H9 (cell line): ENCODE measurements at regions not wholly inside any gene's neighbourhood (a gene's known extent, or its start where the extent isn't known, plus 50 kb on each side); places are given as distances from the start of the nearest gene placed in this dataset.

ENCODE experiments used
- DNase-seq: peaks from one replicate; pipeline ENCODE4 v3.0.0-alpha.2; 2017
- H2AFZ ChIP-seq: one replicate; pipeline ENCODE4 v1.6.1; 2013; ENCODE audit warnings: mild to moderate bottlenecking, low read length, control low read depth, moderate library complexity
- H2AK5ac ChIP-seq: 2 replicates; pipeline ENCODE4 v1.6.1; 2013; ENCODE audit warnings: low read length, control low read depth, mixed read lengths; ENCODE audit not compliant: insufficient read length
- H2BK120ac ChIP-seq: one replicate; pipeline ENCODE4 v1.6.1; 2013; ENCODE audit warnings: low read depth, mild to moderate bottlenecking, low read length, control low read depth, inconsistent platforms; ENCODE audit not compliant: poor library complexity, severe bottlenecking
- H2BK12ac ChIP-seq: 2 replicates; pipeline ENCODE4 v1.6.1; 2013; ENCODE audit warnings: low read length, control low read depth, mixed read lengths, low read depth; ENCODE audit not compliant: insufficient read length
- H2BK15ac ChIP-seq: 2 replicates; pipeline ENCODE4 v1.6.1; 2013; ENCODE audit warnings: low read depth, low read length, control low read depth
- H2BK20ac ChIP-seq: one replicate; pipeline ENCODE4 v1.6.1; 2013; ENCODE audit warnings: low read depth, mild to moderate bottlenecking, low read length, control low read depth, inconsistent platforms; ENCODE audit not compliant: poor library complexity, severe bottlenecking
- H2BK5ac ChIP-seq: 2 replicates; pipeline ENCODE4 v1.6.1; 2013; ENCODE audit warnings: low read length, control low read depth, mixed read lengths; ENCODE audit not compliant: insufficient read length
- H3K14ac ChIP-seq: 2 replicates; pipeline ENCODE4 v1.6.1; 2013; ENCODE audit warnings: low read length, control low read depth; ENCODE audit not compliant: insufficient read depth
- H3K18ac ChIP-seq: 2 replicates; pipeline ENCODE4 v1.6.1; 2013; ENCODE audit warnings: low read depth, mild to moderate bottlenecking, mixed read lengths, low read length, control low read depth; ENCODE audit not compliant: insufficient read length
- H3K23ac ChIP-seq: 2 replicates; pipeline ENCODE4 v1.6.1; 2013; ENCODE audit warnings: low read length, control low read depth, mixed read lengths, low read depth; ENCODE audit not compliant: insufficient read length
- H3K23me2 ChIP-seq: 2 replicates; pipeline ENCODE4 v1.6.1; 2013; ENCODE audit warnings: low read depth, mild to moderate bottlenecking, mixed read lengths, low read length, control low read depth; ENCODE audit not compliant: insufficient read length, poor library complexity, severe bottlenecking
- H3K27ac ChIP-seq: 2 replicates; pipeline ENCODE4 v1.5.1; 2013; ENCODE audit warnings: low read length, control low read depth, mixed read lengths, low read depth; ENCODE audit not compliant: insufficient read length
- H3K27me3 ChIP-seq: 2 replicates; pipeline ENCODE4 v1.6.1; 2013; ENCODE audit warnings: low read length, control low read depth, inconsistent platforms; ENCODE audit not compliant: insufficient read depth
- H3K4ac ChIP-seq: 2 replicates; pipeline ENCODE4 v1.6.1; 2013; ENCODE audit warnings: low read depth, mild to moderate bottlenecking, control low read depth, inconsistent platforms, low read length, moderate library complexity
- H3K4me1 ChIP-seq: 2 replicates; pipeline ENCODE4 v1.6.1; 2013; ENCODE audit warnings: low read length, control low read depth, inconsistent platforms; ENCODE audit not compliant: insufficient read depth
- H3K4me2 ChIP-seq: 2 replicates; pipeline ENCODE4 v1.6.1; 2013; ENCODE audit warnings: low read length, control low read depth, mixed read lengths; ENCODE audit not compliant: insufficient read length, insufficient read depth
- H3K56ac ChIP-seq: 2 replicates; pipeline ENCODE4 v1.6.1; 2013; ENCODE audit warnings: low read depth, mild to moderate bottlenecking, mixed read lengths, low read length, control low read depth; ENCODE audit not compliant: insufficient read length
- H3K79me1 ChIP-seq: 2 replicates; pipeline ENCODE4 v1.6.1; 2013; ENCODE audit warnings: low read depth, mild to moderate bottlenecking, moderate library complexity, low read length, control low read depth, inconsistent platforms; ENCODE audit not compliant: insufficient read depth, poor library complexity, severe bottlenecking
- H3K79me2 ChIP-seq: 2 replicates; pipeline ENCODE4 v1.6.1; 2013; ENCODE audit warnings: low read length, control low read depth, inconsistent platforms; ENCODE audit not compliant: insufficient read depth
- H3K9ac ChIP-seq: 2 replicates; pipeline ENCODE4 v1.6.1; 2013; ENCODE audit warnings: low read length, control low read depth, mixed read lengths; ENCODE audit not compliant: insufficient read length; ENCODE audit errors: extremely low read depth
- H3K9me3 ChIP-seq: one replicate; pipeline ENCODE4 v1.6.1; 2013; ENCODE audit warnings: low read depth, low read length, inconsistent platforms; ENCODE audit not compliant: control insufficient read depth
- H3T11ph ChIP-seq: one replicate; pipeline ENCODE4 v1.6.1; 2013; ENCODE audit warnings: mild to moderate bottlenecking, low read length, control low read depth, inconsistent platforms
- H4K20me1 ChIP-seq: one replicate; pipeline ENCODE4 v1.6.1; 2013; ENCODE audit not compliant: control insufficient read depth, insufficient read length, insufficient read depth
- H4K5ac ChIP-seq: 2 replicates; pipeline ENCODE4 v1.6.1; 2013; ENCODE audit warnings: low read depth, mild to moderate bottlenecking, mixed read lengths, low read length, control low read depth; ENCODE audit not compliant: insufficient read length
- H4K8ac ChIP-seq: replicated peaks from 2 replicates; pipeline ENCODE4 v1.6.1; 2013; ENCODE audit warnings: low read length, control low read depth, mixed read lengths, low read depth; ENCODE audit not compliant: insufficient read length
- H4K91ac ChIP-seq: 2 replicates; pipeline ENCODE4 v1.6.1; 2013; ENCODE audit warnings: low read depth, mild to moderate bottlenecking, moderate library complexity, mixed read lengths, low read length, control low read depth; ENCODE audit not compliant: insufficient read length
- H3K27ac Mint-ChIP-seq, 3 experiments: 2 replicates in 2 of 3; 3 replicates in 1 of 3; pipeline ENCODE4 v1.8.0; 2020 to 2021; ENCODE audit warnings: mixed read lengths in 3 of 3, mild to moderate bottlenecking in 1 of 3, moderate library complexity in 1 of 3
- H3K27me3 Mint-ChIP-seq: 2 replicates; pipeline ENCODE4 v1.8.0; 2021; ENCODE audit warnings: low read depth, mild to moderate bottlenecking, moderate library complexity, mixed read lengths
- H3K36me3 Mint-ChIP-seq, 3 experiments: 2 replicates in 2 of 3; 3 replicates in 1 of 3; pipeline ENCODE4 v1.8.0; 2020 to 2021; ENCODE audit warnings: low read depth in 3 of 3, mixed read lengths in 3 of 3; ENCODE audit not compliant: insufficient read depth in 1 of 3
- H3K4me1 Mint-ChIP-seq, 2 experiments: 2 replicates each; pipeline ENCODE4 v1.8.0; 2020; ENCODE audit warnings: mixed read lengths in 2 of 2
- H3K4me3 Mint-ChIP-seq, 2 experiments: 2 replicates in 1 of 2; 3 replicates in 1 of 2; pipeline ENCODE4 v1.8.0; 2020 to 2021; ENCODE audit warnings: mild to moderate bottlenecking in 2 of 2, mixed read lengths in 2 of 2, moderate library complexity in 1 of 2
- H3K9me3 Mint-ChIP-seq, 2 experiments: 2 replicates in 1 of 2; 3 replicates in 1 of 2; pipeline ENCODE4 v1.8.0; 2020; ENCODE audit warnings: mild to moderate bottlenecking in 2 of 2, mixed read lengths in 2 of 2, moderate library complexity in 1 of 2
- WGBS: extraction: QIAGEN DNeasy Blood & Tissue Kit; methylation state at CpG from one replicate; pipeline ENCODE4 v1.1.7; 2013; ENCODE audit warnings: missing lambda C conversion rate, low lambda C conversion rate, mixed read lengths; ENCODE audit not compliant: insufficient read length; ENCODE audit errors: extremely low coverage; 5-methylcytosine and 5-hydroxymethylcytosine counted together
- TF ChIP-seq, protein P1 (sequence below): fragments of 200-600 bp; sonication (generic); conservative IDR thresholded peaks from 3 replicates; pipeline ENCODE4 v1.8.0; 2021; ENCODE audit warnings: antibody characterized with exemption, mild to moderate bottlenecking

GRCh38 chr9:36489453-36489852, 83.2 kb upstream of the MELK start:
- Histone ChIP-seq H2AK5ac (no peak overlapping the region), H3T11ph (no peak overlapping the region), H3K27me3 (no peaks in the 10 kb centered on the region), H3K9me3 (no peaks in the 10 kb centered on the region), H3K14ac (no peak overlapping the region), H4K91ac (no peak overlapping the region), H2BK5ac (no peak overlapping the region), H4K5ac (no peak overlapping the region), H3K4me2 (peak overlapping the region; percentile 16), H3K56ac (no peak overlapping the region), H4K20me1 (no peaks in the 10 kb centered on the region), H3K4me1 (peaks cover 13% of the 10 kb centered on the region; the same call in 1 of the 2 replicates), H2AFZ (no peak overlapping the region), H3K79me2 (peaks cover 8% of the 10 kb centered on the region; the same call in 1 of the 2 replicates), H3K23me2 (peaks cover 13% of the 10 kb centered on the region), H3K27ac (no peak overlapping the region), H4K8ac (no peak overlapping the region), H3K18ac (no peak overlapping the region), H2BK20ac (no peak overlapping the region), H3K9ac (no peak overlapping the region), H2BK12ac (no peak overlapping the region), H3K79me1 (no peaks in the 10 kb centered on the region), H3K23ac (no peak overlapping the region), H2BK120ac (no peak overlapping the region), H3K4ac (no peak overlapping the region), H2BK15ac (no peak overlapping the region)
- H3K4me3 Mint-ChIP-seq: no peak overlapping the region; a peak in 1 of 5 replicates
- WGBS: no CpG with 5 or more reads among the region's 8 CpGs
- no peak for DNase-seq
- H3K27me3 Mint-ChIP-seq: no peaks in the 10 kb centered on the region
- H3K9me3 Mint-ChIP-seq: no peaks in the 10 kb centered on the region; a peak in 1 of 5 replicates
- H3K27ac Mint-ChIP-seq: peak overlapping the region in 1 of 3 experiments; percentile 55; a peak in 2 of 7 replicates
- peaks cover 42 to 53% of the 10 kb centered on the region in 2 experiments for H3K4me1 Mint-ChIP-seq
- H3K36me3 Mint-ChIP-seq: peaks cover 0 to 3% (median 3%) of the 10 kb centered on the region in 3 experiments; a peak in 6 of 7 replicates
- TF ChIP-seq, protein P1, sequence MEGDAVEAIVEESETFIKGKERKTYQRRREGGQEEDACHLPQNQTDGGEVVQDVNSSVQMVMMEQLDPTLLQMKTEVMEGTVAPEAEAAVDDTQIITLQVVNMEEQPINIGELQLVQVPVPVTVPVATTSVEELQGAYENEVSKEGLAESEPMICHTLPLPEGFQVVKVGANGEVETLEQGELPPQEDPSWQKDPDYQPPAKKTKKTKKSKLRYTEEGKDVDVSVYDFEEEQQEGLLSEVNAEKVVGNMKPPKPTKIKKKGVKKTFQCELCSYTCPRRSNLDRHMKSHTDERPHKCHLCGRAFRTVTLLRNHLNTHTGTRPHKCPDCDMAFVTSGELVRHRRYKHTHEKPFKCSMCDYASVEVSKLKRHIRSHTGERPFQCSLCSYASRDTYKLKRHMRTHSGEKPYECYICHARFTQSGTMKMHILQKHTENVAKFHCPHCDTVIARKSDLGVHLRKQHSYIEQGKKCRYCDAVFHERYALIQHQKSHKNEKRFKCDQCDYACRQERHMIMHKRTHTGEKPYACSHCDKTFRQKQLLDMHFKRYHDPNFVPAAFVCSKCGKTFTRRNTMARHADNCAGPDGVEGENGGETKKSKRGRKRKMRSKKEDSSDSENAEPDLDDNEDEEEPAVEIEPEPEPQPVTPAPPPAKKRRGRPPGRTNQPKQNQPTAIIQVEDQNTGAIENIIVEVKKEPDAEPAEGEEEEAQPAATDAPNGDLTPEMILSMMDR: no peak
